K562 (cell line): ENCODE measurements at regions not wholly inside any gene's neighbourhood (a gene's known extent, or its start where the extent isn't known, plus 50 kb on each side); places are given as distances from the start of the nearest gene placed in this dataset.

ENCODE experiments used
- ATAC-seq: fragments of 200-7000 bp; cut with Tn5 transposase; 3 replicates; pipeline ENCODE4 v1.9.1; 2020; ENCODE audit warnings: moderate library complexity
- BruUV-seq: library from RNA; stranded (reverse); fragments of 400-500 nt; replicated peaks from 2 replicates; lab custom pipeline; 2021; lab: Mats Ljungman, UMichigan
- CTCF ChIA-PET: fragments of 300-600 bp; formaldehyde crosslinking; extraction: SDS; loops from one replicate; lab custom pipeline; 2021; ENCODE audit warnings: low intra/inter-chr PET ratio; lab: Yijun Ruan, JAX
- POLR2A ChIA-PET: fragments of 300-600, 350-650 bp; sonication (Branson Sonifier 250); formaldehyde crosslinking; extraction: SDS; loops from one replicate; lab custom pipeline; 2021; ENCODE audit warnings: antibody characterized with exemption, inconsistent platforms; lab: Yijun Ruan, JAX
- DNase-seq, 4 experiments: peaks; one replicate each; pipeline versions ENCODE4 v3.0.0 to v3.0.0-alpha.2; 2011 to 2018; ENCODE audit warnings: low spot score in 3 of 4, mixed read lengths in 3 of 4; ENCODE audit errors: extremely low read depth in 1 of 4
- FAIRE-seq: peaks from 2 replicates; lab custom pipeline; 2011; peaks lifted over from hg19 to GRCh38; lab: Jason Lieb, UNC
- H2AFZ ChIP-seq: 2 replicates; pipeline ENCODE4 v1.6.0; 2011; ENCODE audit warnings: low read depth, low read length, control low read depth, inconsistent platforms
- H3K27ac ChIP-seq: fragments of 200-600 bp; 3 replicates; pipeline ENCODE4 v1.8.0; 2011; ENCODE audit warnings: low read depth, mild to moderate bottlenecking, control low read depth, inconsistent platforms, low read length, moderate library complexity, mixed read lengths; ENCODE audit errors: extremely low read depth
- H3K27me3 ChIP-seq, 2 experiments: fragments of 300-600 bp in 1 of 2; 2 replicates in 1 of 2; 3 replicates in 1 of 2; pipeline versions ENCODE4 v1.6.0 to v1.8.0; 2011; ENCODE audit warnings: inconsistent platforms in 2 of 2, low read length in 2 of 2, mild to moderate bottlenecking in 1 of 2, mixed read lengths in 1 of 2, moderate library complexity in 1 of 2; ENCODE audit not compliant: control insufficient read depth in 2 of 2, insufficient read depth in 2 of 2
- H3K36me3 ChIP-seq: fragments of 300-600 bp; 3 replicates; pipeline ENCODE4 v1.8.0; 2011; ENCODE audit warnings: mild to moderate bottlenecking, low read length, inconsistent platforms; ENCODE audit not compliant: control insufficient read depth, insufficient read depth
- H3K4me1 ChIP-seq, 2 experiments: fragments of 200-600 bp in 1 of 2; replicated peaks in 1 of 2; 2 replicates in 1 of 2; 3 replicates in 1 of 2; pipeline versions ENCODE4 v1.5.1 to v1.8.0; 2011; ENCODE audit warnings: inconsistent platforms in 2 of 2, low read length in 2 of 2, mild to moderate bottlenecking in 1 of 2, mixed read lengths in 1 of 2, moderate library complexity in 1 of 2; ENCODE audit not compliant: control insufficient read depth in 2 of 2, insufficient read depth in 2 of 2
- H3K4me2 ChIP-seq: 2 replicates; pipeline ENCODE4 v1.6.1; 2011; ENCODE audit warnings: low read length, control low read depth, inconsistent platforms, mixed read lengths; ENCODE audit not compliant: insufficient read depth
- H3K4me3 ChIP-seq: fragments of 200-600 bp; sonication (generic), shearing (Covaris generic); 2 replicates; pipeline ENCODE4 v1.5.1; 2016; ENCODE audit warnings: control low read depth, inconsistent platforms
- H3K79me2 ChIP-seq: fragments of 200-600 bp; 3 replicates; pipeline ENCODE4 v1.8.0; 2011; ENCODE audit warnings: low read length, inconsistent platforms; ENCODE audit not compliant: control insufficient read depth, insufficient read depth
- H3K9ac ChIP-seq, 2 experiments: 2 replicates each; pipeline versions ENCODE4 v1.6.0 to v1.6.1; 2011; ENCODE audit warnings: low read depth in 2 of 2, low read length in 2 of 2, control low read depth in 1 of 2, inconsistent platforms in 1 of 2, mild to moderate bottlenecking in 1 of 2, mixed read lengths in 1 of 2; ENCODE audit not compliant: insufficient read depth in 1 of 2
- H3K9me1 ChIP-seq: one replicate; pipeline ENCODE4 v1.6.0; 2011; ENCODE audit warnings: inconsistent platforms, mild to moderate bottlenecking, low read length, moderate library complexity; ENCODE audit not compliant: control insufficient read depth, insufficient read depth
- H3K9me3 ChIP-seq: replicated peaks from 2 replicates; pipeline ENCODE4 v1.5.1; 2011; ENCODE audit warnings: low read depth, low read length, inconsistent platforms; ENCODE audit not compliant: control insufficient read depth, insufficient read depth
- H4K20me1 ChIP-seq: replicated peaks from 2 replicates; pipeline ENCODE4 v1.6.1; 2011; ENCODE audit warnings: low read length, inconsistent platforms, mixed read lengths; ENCODE audit not compliant: control insufficient read depth, insufficient read depth
- BACH1 ChIP-seq: fragments of 200-800 bp; sonication (Bioruptor generic); IDR thresholded peaks from 2 replicates; pipeline ENCODE4 v1.6.1; 2016; ENCODE audit warnings: missing genetic modification characterization, missing compliant biosample characterization
- DIDO1 ChIP-seq: fragments of 450-650 bp; IDR thresholded peaks from 2 replicates; pipeline ENCODE4 v1.6.1; 2016; ENCODE audit warnings: low read depth, missing biosample characterization, missing genetic modification characterization
- KLF16 ChIP-seq: IDR thresholded peaks from 2 replicates; pipeline ENCODE4 v1.6.1; 2016; ENCODE audit warnings: antibody characterized with exemption
- LCOR ChIP-seq: sonication (generic); formaldehyde crosslinking; IDR thresholded peaks from 2 replicates; pipeline ENCODE4 v1.8.0; 2022; ENCODE audit warnings: mild to moderate bottlenecking, missing genetic modification reagents
- POLR3G ChIP-seq: IDR thresholded peaks from 2 replicates; pipeline ENCODE4 v1.6.1; 2011; ENCODE audit not compliant: insufficient read length, insufficient replicate concordance; ENCODE audit errors: extremely low read depth
- RB1 ChIP-seq: fragments of 450-650 bp; IDR thresholded peaks from 2 replicates; pipeline ENCODE4 v1.6.1; 2017; ENCODE audit warnings: low read depth, mild to moderate bottlenecking
- YBX1 ChIP-seq: fragments of 450-650 bp; IDR thresholded peaks from 2 replicates; pipeline ENCODE4 v1.7.1; 2016; ENCODE audit warnings: mild to moderate bottlenecking
- ZNF133 ChIP-seq: fragments of 250-450 bp; sonication (Bioruptor Pico); IDR thresholded peaks from 2 replicates; pipeline ENCODE4 v1.4.0; 2020; ENCODE audit warnings: mild to moderate bottlenecking
- ZNF384 ChIP-seq: IDR thresholded peaks from 2 replicates; pipeline ENCODE4 v1.6.1; 2012; ENCODE audit warnings: low read depth, low read length, improper control_type of control experiment
- ZNF740 ChIP-seq, 3 experiments: fragments of 200-800 bp in 1 of 3; sonication (Bioruptor generic) in 1 of 3; sonication (generic) in 1 of 3; formaldehyde crosslinking in 1 of 3; IDR thresholded peaks; 2 replicates each; pipeline versions ENCODE4 v1.6.1 to v1.8.0; 2016 to 2022; ENCODE audit warnings: mild to moderate bottlenecking in 2 of 3, missing compliant biosample characterization in 2 of 3, missing genetic modification characterization in 2 of 3, missing genetic modification reagents in 1 of 3
- WGBS: fragments of 100-300 bp; shearing (Covaris generic); methylation state at CpG from one replicate; pipeline ENCODE4 v1.1.6; 2016; ENCODE audit warnings: low coverage, mixed read lengths; ENCODE audit not compliant: insufficient coverage; ENCODE audit errors: missing lambda C conversion rate; 5-methylcytosine and 5-hydroxymethylcytosine counted together
- in situ Hi-C: fragments of 300-500 bp; cut with MboI; formaldehyde crosslinking; loops from 4 replicates; pipeline ENCODE4 v1.15.0; 2018; ENCODE audit warnings: inconsistent platforms, mixed read lengths
- intact Hi-C: fragments of 100-400 bp; cut with micrococcal nuclease; formaldehyde crosslinking; loops from 2 replicates; pipeline ENCODE4 v1.14.2; 2022
- TF ChIP-seq, protein P1 (sequence below): fragments of 450-650 bp; IDR thresholded peaks from 2 replicates; pipeline ENCODE4 v1.6.1; 2014; ENCODE audit warnings: low read depth, mild to moderate bottlenecking, moderate library complexity, borderline replicate concordance
- TF ChIP-seq, protein P2 (sequence below): sonication (generic); formaldehyde crosslinking; IDR thresholded peaks from 2 replicates; pipeline ENCODE4 v1.8.1; 2022; ENCODE audit warnings: missing genetic modification reagents
- TF ChIP-seq, protein P3 (sequence below): fragments of 450-650 bp; formaldehyde crosslinking; IDR thresholded peaks from 2 replicates; pipeline ENCODE4 v1.4.0; 2020; ENCODE audit warnings: mild to moderate bottlenecking, mixed read lengths

DNA sequence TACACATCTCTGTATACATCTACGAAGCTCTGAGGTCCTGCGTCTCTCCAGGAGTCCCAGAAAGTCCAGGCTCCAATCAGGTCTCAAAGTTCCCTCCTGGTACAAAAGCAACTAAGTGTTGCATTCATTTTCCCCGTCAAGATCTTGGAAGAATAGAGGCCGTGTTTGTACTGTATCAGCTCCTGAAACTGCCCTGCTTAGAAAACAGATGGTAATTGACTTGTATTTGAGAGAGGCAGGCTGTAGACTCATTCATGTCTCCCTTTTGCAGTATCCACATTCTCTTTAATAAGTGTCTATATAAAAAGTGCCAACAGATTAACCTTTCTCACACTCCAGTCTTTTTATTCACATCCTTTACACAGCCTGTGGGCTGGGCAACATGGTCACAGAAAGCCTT lies 91.7 kb downstream of the HPGD start:
- TF ChIP-seq RB1, result no peak
- TF ChIP-seq, protein P1, sequence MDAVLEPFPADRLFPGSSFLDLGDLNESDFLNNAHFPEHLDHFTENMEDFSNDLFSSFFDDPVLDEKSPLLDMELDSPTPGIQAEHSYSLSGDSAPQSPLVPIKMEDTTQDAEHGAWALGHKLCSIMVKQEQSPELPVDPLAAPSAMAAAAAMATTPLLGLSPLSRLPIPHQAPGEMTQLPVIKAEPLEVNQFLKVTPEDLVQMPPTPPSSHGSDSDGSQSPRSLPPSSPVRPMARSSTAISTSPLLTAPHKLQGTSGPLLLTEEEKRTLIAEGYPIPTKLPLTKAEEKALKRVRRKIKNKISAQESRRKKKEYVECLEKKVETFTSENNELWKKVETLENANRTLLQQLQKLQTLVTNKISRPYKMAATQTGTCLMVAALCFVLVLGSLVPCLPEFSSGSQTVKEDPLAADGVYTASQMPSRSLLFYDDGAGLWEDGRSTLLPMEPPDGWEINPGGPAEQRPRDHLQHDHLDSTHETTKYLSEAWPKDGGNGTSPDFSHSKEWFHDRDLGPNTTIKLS, result no peak
- no peak for TF ChIP-seq POLR3G
- TF ChIP-seq ZNF384, result no peak
- TF ChIP-seq KLF16, result no peak
- TF ChIP-seq DIDO1 (tag), result no peak
- no peak for TF ChIP-seq ZNF133 (CRISPR knock-in tag)
- TF ChIP-seq, protein P2, sequence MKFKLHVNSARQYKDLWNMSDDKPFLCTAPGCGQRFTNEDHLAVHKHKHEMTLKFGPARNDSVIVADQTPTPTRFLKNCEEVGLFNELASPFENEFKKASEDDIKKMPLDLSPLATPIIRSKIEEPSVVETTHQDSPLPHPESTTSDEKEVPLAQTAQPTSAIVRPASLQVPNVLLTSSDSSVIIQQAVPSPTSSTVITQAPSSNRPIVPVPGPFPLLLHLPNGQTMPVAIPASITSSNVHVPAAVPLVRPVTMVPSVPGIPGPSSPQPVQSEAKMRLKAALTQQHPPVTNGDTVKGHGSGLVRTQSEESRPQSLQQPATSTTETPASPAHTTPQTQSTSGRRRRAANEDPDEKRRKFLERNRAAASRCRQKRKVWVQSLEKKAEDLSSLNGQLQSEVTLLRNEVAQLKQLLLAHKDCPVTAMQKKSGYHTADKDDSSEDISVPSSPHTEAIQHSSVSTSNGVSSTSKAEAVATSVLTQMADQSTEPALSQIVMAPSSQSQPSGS, result no peak
- TF ChIP-seq LCOR, result no peak
- TF ChIP-seq, protein P3, sequence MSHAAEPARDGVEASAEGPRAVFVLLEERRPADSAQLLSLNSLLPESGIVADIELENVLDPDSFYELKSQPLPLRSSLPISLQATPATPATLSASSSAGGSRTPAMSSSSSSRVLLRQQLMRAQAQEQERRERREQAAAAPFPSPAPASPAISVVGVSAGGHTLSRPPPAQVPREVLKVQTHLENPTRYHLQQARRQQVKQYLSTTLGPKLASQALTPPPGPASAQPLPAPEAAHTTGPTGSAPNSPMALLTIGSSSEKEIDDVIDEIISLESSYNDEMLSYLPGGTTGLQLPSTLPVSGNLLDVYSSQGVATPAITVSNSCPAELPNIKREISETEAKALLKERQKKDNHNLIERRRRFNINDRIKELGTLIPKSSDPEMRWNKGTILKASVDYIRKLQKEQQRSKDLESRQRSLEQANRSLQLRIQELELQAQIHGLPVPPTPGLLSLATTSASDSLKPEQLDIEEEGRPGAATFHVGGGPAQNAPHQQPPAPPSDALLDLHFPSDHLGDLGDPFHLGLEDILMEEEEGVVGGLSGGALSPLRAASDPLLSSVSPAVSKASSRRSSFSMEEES (CRISPR knock-in tag), result no peak
- no peak for TF ChIP-seq YBX1
- no peak for TF ChIP-seq BACH1
- TF ChIP-seq ZNF740 (CRISPR knock-in tag; IDR thresholded peaks at IDR 0.05), result no peak
- TF ChIP-seq ZNF740 (tag; IDR thresholded peaks at IDR 0.05), result no peak
- ATAC-seq, result no peak
- Histone ChIP-seq H3K36me3 (no peaks in the 10 kb centered on the region), H3K27ac (no peak overlapping the region), H3K9me1 (no peaks in the 10 kb centered on the region), H3K9me3 (no peaks in the 10 kb centered on the region), H3K4me2 (no peak overlapping the region), H3K27me3 (no peaks in the 10 kb centered on the region), H3K79me2 (no peaks in the 10 kb centered on the region), H4K20me1 (no peaks in the 10 kb centered on the region), H3K4me1 (no peaks in the 10 kb centered on the region; a peak in 1 of 5 replicates), H3K4me3 (no peak overlapping the region), H3K9ac (no peak overlapping the region), H2AFZ (peak overlapping the region; percentile 75)
- CTCF ChIA-PET, result no interaction called here
- 56% methylated on average over 4 of the region's 4 CpGs for WGBS
- POLR2A ChIA-PET, result no interaction called here
- DNase-seq, result no peak
- intact Hi-C loops (no loop called here), in situ Hi-C loops (no loop called here)
- BruUV-seq, result no TSS peak
- FAIRE-seq, result no peak
